ENCODE measurements at regions not wholly inside any gene's neighbourhood (a gene's known extent, or its start where the extent isn't known, plus 50 kb on each side); places are given as distances from the start of the nearest gene placed in this dataset.

DNA sequence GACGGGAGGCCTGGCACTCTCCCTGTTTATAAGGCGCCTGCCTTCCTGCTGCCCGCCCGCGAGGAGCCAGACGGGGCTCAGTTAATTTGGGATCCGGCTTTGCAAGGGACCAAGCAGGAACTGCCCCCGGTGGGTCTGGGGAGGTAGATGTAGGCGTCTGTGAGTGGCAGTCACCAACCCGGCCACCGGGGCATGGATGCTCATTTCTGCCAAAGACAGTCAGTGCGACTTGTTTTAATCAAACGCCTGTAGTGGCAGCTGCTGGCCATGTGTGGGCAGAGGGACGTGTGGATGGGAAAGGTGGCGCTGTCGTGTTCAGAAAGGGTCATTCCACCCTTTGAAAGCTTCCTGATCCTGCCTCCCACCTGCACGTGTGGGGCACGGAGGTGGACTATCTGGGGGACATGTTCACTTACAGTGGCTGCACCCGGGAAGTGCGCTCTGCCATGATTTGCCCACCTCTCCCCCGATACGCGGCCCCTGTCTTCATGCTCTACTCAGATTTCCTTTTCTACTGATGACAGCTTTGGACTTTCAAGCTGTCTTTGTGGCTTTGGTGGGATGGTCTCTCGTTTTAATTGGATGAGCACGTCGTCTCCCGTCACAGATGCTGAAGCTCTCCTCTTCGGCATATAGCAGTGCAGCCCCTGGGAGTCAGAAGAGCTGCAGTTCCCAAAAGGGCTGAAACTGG, 60.3 kb upstream of the CIBAR2 start:
- ATAC-seq (ENCODE audit: poor library complexity) (peak; percentile 57), DNase-seq (peak; percentile 69)
- intact Hi-C loops (cut with DNase I), result no loop called here

DNA sequence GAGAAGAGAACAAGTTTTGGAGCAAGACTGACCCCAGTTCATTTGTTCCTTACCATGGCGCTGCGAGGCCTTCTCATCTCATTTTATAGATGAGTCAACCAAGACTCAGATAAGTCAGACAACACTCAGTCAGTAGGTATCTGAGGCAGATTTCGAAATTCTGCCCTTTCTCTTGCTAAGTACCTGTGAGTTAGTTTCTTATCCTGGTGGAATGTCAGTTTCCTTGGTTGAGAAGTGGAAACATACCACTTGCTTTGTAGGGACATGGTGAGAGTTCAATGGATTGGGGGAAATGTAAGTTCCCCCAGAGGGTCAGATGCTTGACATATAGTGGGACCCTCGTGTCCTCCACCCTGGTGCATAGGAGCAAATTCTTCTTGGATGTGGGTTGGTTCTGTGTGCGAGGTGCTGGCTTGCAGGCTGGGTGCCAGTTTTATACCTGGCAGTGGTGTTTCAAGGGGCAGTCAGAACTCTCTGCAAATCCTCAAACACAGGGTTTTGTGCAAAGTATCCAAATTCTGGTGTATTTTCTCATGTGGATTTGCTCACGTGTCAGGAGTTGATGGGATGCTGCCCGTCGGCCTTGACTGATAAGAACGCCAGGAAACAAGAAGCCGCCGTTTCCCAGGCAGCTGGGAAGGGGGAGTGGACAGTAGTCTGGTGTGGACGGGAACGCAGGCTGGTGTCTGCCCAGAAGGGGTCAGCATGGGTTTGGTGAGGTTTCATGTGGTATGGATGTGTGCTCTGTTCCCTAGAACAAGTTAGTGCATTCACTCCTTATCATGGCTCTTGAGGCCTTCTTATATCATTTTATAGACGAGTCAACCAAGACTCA, 61.1 kb upstream of the CIBAR2 start:
- intact Hi-C loops (cut with DNase I), result no loop called here
- DNase-seq (peak; percentile 43), ATAC-seq (ENCODE audit: poor library complexity) (no peak)

DNA sequence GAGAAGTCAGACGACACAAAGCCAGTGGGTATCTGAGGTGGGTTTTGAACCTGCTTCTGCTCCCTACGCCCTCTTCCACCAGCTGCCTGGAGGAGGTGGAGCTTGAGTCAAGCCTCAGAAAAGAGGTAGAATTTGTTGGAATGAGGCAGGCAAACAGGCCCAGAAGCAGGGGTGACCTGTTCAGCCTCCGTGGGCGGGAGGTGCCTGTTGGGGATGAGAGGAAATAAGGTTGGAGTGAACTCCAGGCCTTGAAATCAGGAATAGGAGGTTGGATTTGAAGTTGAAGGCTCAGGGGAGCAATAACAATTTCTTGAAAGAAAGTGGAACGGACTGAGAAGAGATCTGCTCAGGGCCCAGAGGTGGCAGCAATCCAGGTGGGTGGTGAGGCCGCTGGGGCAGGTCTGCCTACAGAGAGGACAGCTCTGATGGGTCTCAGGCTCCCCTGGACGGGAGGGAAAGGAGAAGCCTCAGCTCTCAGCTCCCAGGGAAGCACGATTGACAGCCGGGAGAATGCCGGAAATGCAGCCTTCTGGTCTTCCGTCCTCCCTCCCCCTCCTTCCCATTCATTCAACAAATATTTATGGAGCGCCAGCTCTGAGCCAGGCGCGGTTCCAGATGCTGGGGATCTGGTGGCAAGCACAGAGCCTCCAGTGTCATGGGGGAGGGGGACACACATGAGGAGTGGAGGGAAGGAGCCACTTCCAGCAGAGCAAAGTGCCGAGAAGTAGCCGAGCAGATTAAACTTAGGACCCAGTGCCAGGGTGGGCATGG, 61.9 kb upstream of the CIBAR2 start:
- peak; percentile 21 for ATAC-seq (ENCODE audit: poor library complexity)
- intact Hi-C loops (cut with DNase I), result no loop called here
- DNase-seq, result peak; percentile 73

DNA sequence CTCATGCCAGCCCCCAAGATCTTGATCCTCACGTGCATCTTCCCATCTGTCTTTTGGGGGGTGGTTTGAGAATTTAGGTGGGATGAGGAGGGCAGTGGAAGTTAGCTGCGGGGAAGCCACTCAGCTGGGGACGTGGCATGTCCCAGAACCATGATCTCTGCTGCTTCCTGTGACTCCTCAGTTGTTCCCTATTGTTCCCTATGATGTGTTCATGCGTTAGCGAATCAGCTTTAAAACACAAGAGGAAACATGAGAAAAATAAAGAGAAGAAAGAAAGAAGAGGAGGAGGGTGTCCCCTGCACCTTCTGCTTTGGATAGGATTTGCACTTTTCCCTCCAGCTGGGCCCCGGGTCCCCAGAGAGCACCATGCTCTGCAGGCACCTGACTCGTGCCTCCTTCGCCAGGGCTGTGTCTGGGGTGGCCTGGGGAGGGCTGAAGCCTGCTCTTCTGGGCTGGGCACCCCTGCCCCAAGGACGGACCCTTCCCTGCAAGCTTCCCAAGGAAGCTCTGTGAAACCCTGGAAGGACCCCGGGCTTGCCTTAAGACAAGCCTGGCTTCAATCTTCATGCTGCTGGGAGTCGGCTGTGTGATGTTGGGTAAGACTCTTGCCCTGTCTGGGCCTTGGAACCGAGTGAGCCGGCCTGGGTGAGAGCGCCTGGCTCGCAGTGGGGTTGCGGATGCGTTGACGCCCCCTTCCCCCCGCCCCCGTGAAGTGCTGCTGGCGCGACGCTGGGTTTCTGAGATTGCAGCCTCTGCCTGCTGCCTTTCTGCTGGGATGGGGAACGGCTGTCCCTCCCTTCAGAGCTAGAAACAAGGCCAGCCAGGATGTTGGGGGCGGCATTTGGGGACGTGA, 62.8 kb upstream of the CIBAR2 start:
- DNase-seq, result peak; percentile 36
- intact Hi-C loops (cut with DNase I), result no loop called here
- ATAC-seq (ENCODE audit: poor library complexity), result no peak

DNA sequence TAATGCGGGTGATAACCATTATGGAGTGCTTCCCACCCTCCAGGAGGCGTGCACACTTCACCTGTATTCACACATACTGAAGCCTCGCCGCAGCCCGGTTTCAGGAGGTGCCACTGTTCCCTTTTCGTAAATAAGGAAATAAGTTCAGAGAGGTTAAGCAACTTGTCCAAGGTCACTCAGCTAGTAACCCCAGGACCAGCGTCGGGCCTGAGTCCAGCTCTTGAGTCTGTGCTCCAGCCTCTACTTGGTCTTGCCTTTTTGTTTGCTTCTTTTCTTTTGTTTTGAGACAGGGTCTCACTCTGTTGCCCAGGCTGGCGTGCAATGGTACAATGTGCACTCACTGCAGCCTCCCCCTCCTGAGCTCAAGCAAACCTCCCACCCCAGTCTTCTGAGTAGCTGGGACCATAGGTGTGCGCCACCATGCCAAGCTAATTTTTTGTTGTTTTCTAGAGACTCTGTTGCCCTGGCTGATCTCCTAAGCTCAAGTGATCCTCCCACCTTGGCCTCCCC, 63.5 kb upstream of the CIBAR2 start:
- intact Hi-C loops (cut with DNase I), result no loop called here
- ATAC-seq (ENCODE audit: poor library complexity) (no peak), DNase-seq (no peak)

DNA sequence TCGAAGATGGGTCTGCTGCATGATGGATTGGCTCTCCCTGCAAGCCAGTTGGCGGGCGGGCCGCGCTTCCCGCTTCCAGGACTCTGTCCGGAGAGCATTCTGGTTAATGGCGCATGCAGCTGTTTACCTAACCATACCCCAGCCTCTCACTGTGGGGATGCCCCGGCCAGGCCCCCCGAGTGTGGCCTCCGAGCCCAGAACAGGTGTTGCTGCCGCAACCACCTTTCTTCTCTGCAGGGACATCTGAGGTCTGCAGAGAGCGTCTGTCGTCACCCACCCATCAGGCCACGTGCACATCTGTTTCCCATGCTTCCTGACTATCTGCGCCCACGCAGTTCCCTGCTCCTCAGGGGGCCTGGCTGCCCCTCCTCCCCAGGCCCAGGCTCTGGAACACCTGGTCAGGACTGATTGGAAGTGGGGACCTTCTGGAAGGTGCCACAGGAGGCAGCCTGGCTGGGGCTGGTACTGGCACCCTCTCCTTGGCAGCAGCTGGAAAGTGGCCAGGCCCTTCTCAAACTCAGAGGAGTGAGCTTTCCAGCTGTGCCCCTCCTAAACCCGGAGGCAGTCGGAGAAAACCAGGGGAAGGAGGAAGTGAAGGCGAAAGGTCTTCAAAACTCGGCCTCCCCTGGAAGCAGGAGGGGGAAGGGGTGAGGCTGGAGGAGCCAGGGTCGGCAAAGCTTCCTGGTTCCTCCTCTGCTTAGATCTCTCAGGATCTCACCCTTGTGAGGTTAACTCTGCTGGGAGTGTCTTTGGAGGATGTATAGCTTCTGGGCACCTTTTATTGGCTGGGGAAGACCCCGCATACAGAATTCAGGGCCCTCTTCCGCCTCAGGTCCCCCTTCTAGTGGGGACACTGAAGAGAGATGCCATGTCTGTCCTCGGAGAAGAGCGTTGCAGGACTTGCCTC, 64.5 kb upstream of the CIBAR2 start:
- ATAC-seq (ENCODE audit: poor library complexity) (no peak), DNase-seq (peak; percentile 37)
- intact Hi-C loops (cut with DNase I), result no loop called here

DNA sequence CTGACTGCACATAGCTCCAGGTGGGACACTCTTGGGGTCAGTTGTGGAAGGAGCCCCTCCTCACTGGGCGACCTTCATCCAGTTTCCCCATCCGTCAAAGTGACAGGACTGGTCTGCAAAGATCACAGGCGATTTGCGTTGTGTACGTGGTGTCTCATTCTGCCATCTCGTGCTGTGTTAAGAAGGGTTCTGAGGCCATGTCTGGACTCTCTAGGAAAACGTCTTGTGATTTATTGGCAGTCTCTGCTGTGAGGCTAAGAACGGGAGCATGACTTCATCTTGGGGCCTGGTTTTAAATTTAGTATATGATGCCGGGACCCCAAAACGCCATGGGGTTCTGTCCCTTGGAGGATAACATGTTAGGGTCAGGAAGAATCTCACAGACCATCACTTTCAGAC, 65.2 kb upstream of the CIBAR2 start:
- DNase-seq (peak; percentile 4), ATAC-seq (ENCODE audit: poor library complexity) (no peak)
- intact Hi-C loops (cut with DNase I), result no loop called here

DNA sequence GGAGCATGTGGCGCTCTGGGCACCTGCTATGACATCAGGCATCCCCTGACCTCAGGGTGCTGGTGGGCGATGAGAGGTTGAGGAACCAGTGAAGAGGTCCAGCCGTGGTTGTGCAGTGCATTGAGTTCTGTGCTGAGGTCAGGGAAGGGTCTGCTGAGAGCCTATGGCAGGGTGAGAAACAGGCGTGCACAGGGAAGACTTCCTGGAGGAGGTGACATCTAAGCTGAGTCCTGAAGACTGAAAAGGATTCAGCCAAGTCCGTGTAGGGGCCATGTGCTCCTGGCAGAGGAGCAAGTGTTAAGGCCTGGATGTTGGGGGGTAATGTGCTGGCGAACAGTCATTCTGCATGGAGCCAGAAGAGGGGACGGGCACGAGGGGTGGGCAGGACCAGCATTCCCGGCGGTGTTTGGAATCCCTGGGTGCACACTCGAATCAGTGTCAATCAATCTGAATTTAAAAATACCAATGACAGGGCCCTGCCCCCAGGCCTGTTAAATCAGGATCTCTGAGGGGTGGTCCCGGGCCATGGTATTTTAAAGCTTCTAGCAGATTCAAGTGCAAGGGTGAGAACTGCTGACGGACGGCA, 65.8 kb upstream of the CIBAR2 start:
- ATAC-seq (ENCODE audit: poor library complexity) (no peak), DNase-seq (peak; percentile 18)
- intact Hi-C loops (cut with DNase I), result no loop called here

DNA sequence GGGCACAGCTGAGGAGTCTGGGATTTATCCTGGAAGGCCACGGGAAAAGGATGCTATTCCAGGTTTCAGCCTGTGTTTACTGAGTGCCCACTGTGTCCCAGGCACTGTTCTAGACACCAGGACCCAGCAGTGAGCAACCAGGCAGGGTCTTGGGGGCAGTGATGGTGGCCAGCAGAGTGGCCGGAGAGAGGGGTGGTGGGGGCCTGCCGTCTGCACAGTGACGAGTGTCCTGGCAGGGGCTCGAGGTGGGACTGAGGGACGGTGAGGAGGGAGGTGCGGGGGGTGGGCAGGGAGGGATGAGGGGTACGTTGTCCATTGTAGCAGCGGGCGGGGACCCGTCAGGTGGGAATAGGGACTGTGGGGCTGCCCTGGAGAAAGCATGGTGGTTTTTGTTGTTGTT, 66.3 kb upstream of the CIBAR2 start:
- intact Hi-C loops (cut with DNase I), result no loop called here
- DNase-seq (peak; percentile 21), ATAC-seq (ENCODE audit: poor library complexity) (no peak)

DNA sequence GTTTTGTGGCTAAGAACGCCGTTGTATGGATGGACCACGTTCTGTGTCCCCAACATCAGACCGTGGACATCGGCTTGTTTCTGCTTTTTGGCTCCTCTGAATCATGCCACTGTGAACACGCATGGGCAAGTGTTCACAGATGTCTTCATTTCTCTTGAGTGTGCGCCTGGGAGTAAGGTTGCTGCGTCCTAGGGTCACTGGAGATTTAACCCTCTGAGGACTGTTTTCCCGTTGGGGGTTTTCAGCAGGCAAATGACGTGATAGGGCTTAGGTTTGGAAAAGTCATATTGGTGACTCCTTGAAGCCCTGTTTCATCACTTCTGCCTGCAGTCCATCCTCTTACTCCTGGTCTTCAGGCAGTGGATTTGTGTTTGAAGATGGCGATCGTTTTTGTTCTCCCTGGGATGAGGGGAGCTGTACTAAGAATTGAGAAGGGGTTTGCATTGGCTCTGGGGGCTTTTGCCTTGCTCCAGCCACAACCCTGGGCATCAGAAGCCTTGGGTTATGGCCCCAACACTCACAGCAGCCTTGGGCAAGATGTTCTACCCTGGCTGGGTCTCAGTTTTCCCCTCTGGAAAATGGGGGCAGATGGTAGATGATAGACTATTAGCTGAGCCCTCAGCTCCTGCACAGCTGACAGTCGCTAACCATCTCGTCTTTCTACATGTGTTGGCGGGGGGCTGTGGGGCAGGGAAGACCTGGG, 67.2 kb upstream of the CIBAR2 start:
- no peak for ATAC-seq (ENCODE audit: poor library complexity)
- intact Hi-C loops (cut with DNase I), result no loop called here
- DNase-seq, result peak; percentile 10

DNA sequence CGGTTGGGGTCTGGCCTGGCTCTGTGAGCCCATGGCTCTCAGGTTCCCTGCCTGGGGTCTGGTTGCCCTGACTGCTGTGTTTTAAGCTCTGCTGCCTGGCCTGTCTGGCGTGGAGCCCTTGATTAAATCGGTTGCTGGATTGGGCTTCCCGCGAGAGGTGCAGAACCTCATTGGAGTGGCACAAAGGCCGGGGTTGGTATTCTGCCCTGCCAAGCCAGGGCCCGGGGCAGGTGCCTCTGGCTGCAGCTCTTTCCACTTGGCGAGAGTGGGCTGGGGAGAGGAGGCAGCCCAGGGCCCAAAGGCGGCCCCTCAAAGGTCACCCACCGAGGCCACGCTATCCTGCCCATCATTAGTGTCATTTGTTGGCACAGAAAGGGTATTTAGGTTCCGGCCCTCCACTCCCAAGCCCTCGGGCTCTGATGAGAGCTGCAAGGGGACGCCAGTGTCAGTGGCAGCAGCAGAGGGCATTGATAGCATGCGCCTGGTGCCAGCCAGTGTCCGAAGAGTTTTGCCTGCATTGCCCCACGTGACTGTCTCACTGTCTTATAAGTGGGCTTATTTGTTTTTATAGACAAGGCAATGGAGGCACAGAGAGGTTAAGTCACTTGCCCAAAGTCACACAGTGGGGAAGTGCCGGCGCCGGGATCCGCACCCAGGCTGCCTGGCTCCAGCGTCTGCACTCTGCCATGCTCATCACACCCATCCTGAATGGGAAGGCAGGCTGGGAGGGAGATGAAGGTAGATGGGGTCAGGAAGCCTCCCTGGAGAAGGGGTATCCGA, 68.0 kb upstream of the CIBAR2 start:
- ATAC-seq (ENCODE audit: poor library complexity), result peak; percentile 44
- intact Hi-C loops (cut with DNase I), result no loop called here
- peak; percentile 45 for DNase-seq

DNA sequence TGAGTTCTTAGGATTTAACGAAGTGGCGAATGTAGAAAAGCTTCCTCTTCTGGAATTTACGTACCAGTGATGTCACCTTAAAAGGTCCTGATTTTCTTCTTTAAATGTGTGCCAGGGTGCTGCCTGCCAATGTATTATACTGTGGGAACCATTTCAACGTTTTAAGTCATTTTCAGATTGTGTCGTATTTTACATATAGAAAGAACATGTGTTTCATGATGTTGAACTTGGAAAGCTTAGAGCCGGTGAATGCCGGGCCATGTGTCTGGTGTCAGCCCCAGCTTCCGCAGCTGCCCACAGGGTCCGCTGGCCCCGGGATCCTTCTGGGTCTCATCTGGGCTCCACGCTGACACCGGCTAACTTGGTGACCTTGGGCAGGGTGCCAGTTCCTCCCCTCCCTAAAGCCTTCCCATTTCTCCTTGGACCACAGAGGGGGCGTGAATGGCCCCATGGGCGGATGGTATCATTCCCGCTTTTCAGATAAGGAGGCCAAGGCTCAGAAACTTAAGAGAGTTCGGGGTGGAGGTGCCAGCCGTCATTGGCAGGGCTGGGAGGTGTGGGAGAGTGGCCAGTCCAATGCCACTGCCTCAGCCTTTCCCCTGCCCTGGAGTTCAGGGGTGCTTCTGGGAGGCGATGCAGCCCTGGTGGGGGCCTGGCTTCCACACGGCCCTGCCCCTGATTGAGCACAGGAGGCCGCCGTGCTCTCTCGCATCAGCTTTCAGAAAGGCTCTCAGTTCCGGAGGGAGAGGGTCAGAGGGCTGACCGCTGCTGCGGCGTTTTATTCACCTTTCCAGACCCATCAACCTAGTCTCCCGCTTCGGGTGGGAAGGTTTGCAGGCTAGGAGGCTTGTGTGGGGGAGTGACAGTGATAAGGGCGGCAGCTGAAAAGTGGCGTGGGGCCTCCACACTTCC, 68.8 kb upstream of the CIBAR2 start:
- DNase-seq, result peak; percentile 54
- intact Hi-C loops (cut with DNase I), result no loop called here
- peak; percentile 46 for ATAC-seq (ENCODE audit: poor library complexity)

DNA sequence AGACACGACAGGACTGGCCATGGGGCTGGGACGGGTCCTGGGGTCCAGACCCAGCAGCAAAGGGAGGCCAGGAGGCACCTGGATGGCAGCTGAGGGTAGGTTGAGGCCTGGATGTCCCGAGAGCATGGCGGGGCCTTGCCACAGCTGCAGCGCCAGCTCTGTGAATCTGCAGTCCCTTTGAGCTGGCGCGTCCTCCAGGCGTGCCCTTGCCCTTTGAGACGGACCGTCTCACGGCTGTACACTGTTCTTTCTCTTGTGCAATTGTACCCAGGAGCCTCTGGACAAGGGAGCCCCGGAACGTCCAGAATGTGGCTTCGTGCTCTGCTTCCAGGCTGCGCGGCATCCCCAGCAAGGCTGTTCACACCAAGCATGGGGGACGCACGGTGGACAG, 69.5 kb upstream of the CIBAR2 start:
- ATAC-seq (ENCODE audit: poor library complexity), result peak; percentile 27

DNA sequence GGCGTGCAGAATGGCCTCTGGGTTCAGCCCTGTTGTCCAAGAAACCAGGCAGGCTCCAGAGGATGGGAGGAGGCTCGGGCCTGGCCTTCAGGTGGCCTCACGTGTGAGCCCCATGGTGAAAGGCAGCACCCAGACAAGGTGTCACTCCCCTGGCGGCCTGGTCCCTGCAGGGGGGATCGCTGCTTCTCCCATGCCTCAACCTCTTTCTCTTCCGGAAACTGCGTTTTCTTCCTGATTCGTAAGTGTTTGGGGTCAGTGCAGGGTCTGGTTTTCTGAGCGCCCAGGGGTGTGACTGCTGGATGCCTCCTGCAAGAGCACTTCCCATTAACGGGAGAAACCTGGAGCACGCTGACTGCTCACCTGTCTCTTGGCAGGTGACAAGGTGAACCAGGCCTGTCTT, 70.0 kb upstream of the CIBAR2 start:
- ATAC-seq (ENCODE audit: poor library complexity) (no peak), DNase-seq (peak; percentile 30)
- intact Hi-C loops (cut with DNase I), result no loop called here

More for the DNA sequence above, 69.5 kb upstream of the CIBAR2 start:
- peak; percentile 39 for DNase-seq
- intact Hi-C loops (cut with DNase I), result no loop called here

DNA sequence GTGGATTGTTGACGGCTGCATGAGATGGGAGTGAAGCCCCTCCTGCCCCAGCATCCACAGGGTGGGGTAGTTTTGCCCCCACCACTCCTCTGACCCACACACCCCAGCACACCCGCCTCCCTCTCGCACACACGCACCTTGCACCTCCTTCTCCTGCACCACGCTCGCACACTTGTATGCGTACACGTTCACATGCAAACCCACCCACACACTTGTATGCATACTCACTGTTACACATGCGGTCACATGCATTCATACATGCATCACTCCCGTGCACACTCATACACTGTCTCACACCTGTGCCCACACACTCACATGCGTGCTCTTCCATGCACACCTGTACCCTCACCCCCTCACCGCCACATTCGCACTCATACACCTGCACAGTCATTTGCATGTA, 70.5 kb upstream of the CIBAR2 start:
- ATAC-seq (ENCODE audit: poor library complexity) (no peak), DNase-seq (no peak)
- intact Hi-C loops (cut with DNase I), result no loop called here
